ENCODE measurements at regions not wholly inside any gene's neighbourhood (a gene's known extent, or its start where the extent isn't known, plus 50 kb on each side); places are given as distances from the start of the nearest gene placed in this dataset.

DNA sequence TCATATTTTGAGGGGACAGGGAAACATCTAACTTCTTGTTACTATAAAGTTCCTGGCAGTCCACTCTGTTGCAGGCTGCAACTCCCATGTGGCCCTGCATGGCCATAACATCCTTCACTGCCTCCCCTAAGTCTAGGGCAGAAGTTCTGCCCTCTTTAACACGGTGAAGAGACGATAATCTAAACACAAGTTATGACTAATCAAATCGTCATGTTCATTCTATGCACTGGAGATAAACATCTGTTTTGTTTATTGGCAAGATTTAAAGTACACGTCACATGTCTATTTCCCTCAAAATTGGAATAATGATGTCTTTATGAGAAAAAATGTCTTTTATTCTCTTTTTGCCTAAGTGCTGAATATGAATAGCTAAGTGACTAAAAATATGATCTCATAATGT is 1629.4 kb downstream of the PCDH9 start:
- TF ChIP-seq, protein P1, sequence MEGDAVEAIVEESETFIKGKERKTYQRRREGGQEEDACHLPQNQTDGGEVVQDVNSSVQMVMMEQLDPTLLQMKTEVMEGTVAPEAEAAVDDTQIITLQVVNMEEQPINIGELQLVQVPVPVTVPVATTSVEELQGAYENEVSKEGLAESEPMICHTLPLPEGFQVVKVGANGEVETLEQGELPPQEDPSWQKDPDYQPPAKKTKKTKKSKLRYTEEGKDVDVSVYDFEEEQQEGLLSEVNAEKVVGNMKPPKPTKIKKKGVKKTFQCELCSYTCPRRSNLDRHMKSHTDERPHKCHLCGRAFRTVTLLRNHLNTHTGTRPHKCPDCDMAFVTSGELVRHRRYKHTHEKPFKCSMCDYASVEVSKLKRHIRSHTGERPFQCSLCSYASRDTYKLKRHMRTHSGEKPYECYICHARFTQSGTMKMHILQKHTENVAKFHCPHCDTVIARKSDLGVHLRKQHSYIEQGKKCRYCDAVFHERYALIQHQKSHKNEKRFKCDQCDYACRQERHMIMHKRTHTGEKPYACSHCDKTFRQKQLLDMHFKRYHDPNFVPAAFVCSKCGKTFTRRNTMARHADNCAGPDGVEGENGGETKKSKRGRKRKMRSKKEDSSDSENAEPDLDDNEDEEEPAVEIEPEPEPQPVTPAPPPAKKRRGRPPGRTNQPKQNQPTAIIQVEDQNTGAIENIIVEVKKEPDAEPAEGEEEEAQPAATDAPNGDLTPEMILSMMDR (IDR thresholded peaks at IDR 0.05) = no peak
- Histone ChIP-seq H3K36me3 (ENCODE audit: control insufficient read depth, insufficient read depth, low read length) (no peaks in the 10 kb centered on the region), H3K27ac (no peak overlapping the region), H2AFZ (no peak overlapping the region), H3K4me1 (no peaks in the 10 kb centered on the region), H3K9ac (no peak overlapping the region), H3K79me2 (no peaks in the 10 kb centered on the region), H3K4me2 (ENCODE audit: low read length) (no peak overlapping the region), H3K27me3 (ENCODE audit: control insufficient read depth, insufficient read depth, low read length) (no peaks in the 10 kb centered on the region), H3K4me3 (ENCODE audit: low read depth, low read length) (no peak overlapping the region), H3K9me3 (ENCODE audit: control insufficient read depth, low read length) (no peaks in the 10 kb centered on the region)

DNA sequence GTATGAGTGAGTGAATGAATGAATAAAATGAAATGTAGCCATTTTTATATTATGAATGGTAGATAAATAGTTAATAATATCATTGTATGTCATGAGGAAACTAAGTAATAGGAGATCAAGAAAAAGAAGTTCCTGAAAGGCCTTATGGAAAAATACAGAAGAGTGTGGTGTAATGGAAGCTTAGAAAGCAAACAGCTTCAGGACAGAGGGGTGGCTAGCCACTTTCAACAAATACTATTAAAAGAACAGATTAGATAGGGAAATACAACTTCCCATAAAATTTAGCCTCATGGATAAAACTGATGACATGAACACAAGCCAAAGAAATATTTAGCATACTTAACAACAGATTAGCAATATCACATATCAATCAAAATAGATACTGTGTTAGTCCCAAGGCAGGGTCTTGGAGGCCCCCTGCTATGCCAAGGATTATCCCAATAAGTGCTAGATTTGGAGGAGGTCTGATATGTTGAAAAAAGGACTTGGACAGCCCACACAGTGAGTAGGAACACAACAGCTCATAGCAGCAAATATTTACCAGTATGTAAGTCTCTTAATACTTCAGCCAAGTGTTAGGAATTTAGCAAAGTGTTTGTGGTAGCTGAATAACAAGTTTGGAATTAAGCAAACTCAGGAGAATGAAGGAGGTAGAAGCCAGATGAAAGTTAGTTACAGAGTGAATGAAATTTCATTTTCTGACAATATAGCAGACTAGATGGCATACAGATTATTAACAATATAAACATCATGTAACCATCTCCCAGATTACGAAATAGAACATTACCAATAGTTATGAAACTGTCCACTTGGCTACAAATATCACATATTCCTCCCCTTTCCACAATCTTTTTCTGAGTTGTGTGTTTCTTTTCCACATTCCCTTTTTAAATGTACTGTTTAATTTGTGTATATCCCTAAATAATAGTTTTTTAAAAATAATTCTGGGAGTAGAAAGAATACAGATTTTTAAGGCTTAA is 1632.0 kb downstream of the PCDH9 start:
- Histone ChIP-seq H3K4me1 (no peaks in the 10 kb centered on the region), H3K4me2 (ENCODE audit: low read length) (no peak overlapping the region), H3K27ac (no peak overlapping the region), H3K4me3 (ENCODE audit: low read depth, low read length) (no peak overlapping the region), H3K27me3 (ENCODE audit: control insufficient read depth, insufficient read depth, low read length) (no peaks in the 10 kb centered on the region), H3K36me3 (ENCODE audit: control insufficient read depth, insufficient read depth, low read length) (no peaks in the 10 kb centered on the region), H2AFZ (no peak overlapping the region), H3K9ac (no peak overlapping the region), H3K9me3 (ENCODE audit: control insufficient read depth, low read length) (no peaks in the 10 kb centered on the region), H3K79me2 (no peaks in the 10 kb centered on the region)
- TF ChIP-seq, protein P1 (IDR thresholded peaks at IDR 0.05) = no peak

- no peak overlapping the region for H3K4me2 ChIP-seq (ENCODE audit: low read length)
- H3K27ac ChIP-seq = no peak overlapping the region
- TF ChIP-seq, protein P1 (IDR thresholded peaks at IDR 0.05) = no peak
- no peak overlapping the region for H3K4me3 ChIP-seq (ENCODE audit: low read depth, low read length)
- H2AFZ ChIP-seq = no peak overlapping the region
- H3K79me2 ChIP-seq = no peaks in the 10 kb centered on the region
- no peaks in the 10 kb centered on the region for H3K27me3 ChIP-seq (ENCODE audit: control insufficient read depth, insufficient read depth, low read length)
- no peak overlapping the region for H3K9ac ChIP-seq
- H3K36me3 ChIP-seq (ENCODE audit: control insufficient read depth, insufficient read depth, low read length) = no peaks in the 10 kb centered on the region
- no peaks in the 10 kb centered on the region for H3K9me3 ChIP-seq (ENCODE audit: control insufficient read depth, low read length)
- no peaks in the 10 kb centered on the region for H3K4me1 ChIP-seq
Observed at GRCh38 chr13:65595916-65596315, 1634.2 kb downstream of the PCDH9 start.

- TF ChIP-seq, protein P1 (IDR thresholded peaks at IDR 0.05) = no peak
- Histone ChIP-seq H3K4me1 (no peaks in the 10 kb centered on the region), H3K9ac (no peak overlapping the region), H3K4me2 (ENCODE audit: low read length) (no peak overlapping the region), H2AFZ (no peak overlapping the region), H3K4me3 (ENCODE audit: low read depth, low read length) (no peak overlapping the region), H3K79me2 (no peaks in the 10 kb centered on the region), H3K36me3 (ENCODE audit: control insufficient read depth, insufficient read depth, low read length) (no peaks in the 10 kb centered on the region), H3K27ac (no peak overlapping the region), H3K27me3 (ENCODE audit: control insufficient read depth, insufficient read depth, low read length) (no peaks in the 10 kb centered on the region), H3K9me3 (ENCODE audit: control insufficient read depth, low read length) (no peaks in the 10 kb centered on the region)
Observed at GRCh38 chr13:65594298-65594781, 1635.8 kb downstream of the PCDH9 start.

Measured in parathyroid adenoma (tissue), 2 donors.